ENCODE measurements at regions not wholly inside any gene's neighbourhood (a gene's known extent, or its start where the extent isn't known, plus 50 kb on each side); places are given as distances from the start of the nearest gene placed in this dataset.
"Not testable (repeated sequence)": the region's sequence is repeated elsewhere in the genome, so short reads cannot be mapped to it uniquely, and the experiment has no call there.

DNA sequence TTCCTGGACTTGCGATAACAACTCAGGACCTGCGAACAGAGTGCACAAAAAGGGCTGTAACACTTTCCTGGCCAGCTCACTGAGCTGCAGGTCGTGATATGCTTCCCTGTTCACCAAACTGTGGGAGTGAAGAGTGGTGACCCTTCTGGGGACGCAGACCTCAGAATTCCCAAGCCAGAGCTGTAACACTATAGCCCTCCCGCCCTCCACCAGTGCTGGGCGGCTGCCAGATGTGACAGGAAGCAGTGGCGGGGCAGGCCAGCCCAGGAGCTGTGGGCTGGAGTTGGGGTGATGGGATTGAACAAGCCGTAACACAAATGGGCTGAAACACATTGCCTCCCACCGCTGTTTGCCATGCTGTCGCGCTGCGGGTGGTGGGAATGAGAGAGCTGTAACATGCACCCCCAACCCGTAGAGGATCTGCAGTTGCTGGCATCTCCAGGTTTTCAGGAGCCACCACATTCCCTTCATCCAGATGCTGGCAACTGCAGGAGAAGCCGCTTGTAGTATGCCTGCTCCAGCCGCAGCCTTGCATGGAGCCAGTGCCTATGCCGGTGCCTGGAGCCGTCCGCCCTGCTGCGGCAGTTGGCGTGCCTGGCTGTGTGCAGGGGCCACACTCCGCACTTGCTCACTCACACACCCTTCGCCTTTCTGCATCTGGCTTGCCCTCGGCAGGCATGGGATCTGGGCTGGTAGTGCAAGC lies 145.8 kb downstream of the GPCPD1 start:
- intact Hi-C loops (cut with micrococcal nuclease) = no loop called here
- Mint-ChIP-seq H3K27me3 (peaks cover 42% of the 10 kb centered on the region), H3K27ac (no peak overlapping the region), H3K9me3 (ENCODE audit: insufficient read depth) (peaks cover 7% of the 10 kb centered on the region), H3K4me1 (no peaks in the 10 kb centered on the region), H3K4me3 (no peak overlapping the region)
- Histone ChIP-seq H3K4me1 (ENCODE audit: control insufficient read depth in 2 of 2, insufficient read depth in 2 of 2, low read length in 2 of 2) (no peaks in the 10 kb centered on the region), H4K20me1 (ENCODE audit: control insufficient read depth, insufficient read depth, low read length, poor library complexity, severe bottlenecking) (no peaks in the 10 kb centered on the region), H3K4me3 (ENCODE audit: control extremely low read depth in 1 of 5, extremely low read depth in 1 of 5, insufficient read depth in 1 of 5, low read depth in 2 of 5, low read length in 4 of 5) (no peak overlapping the region), H3K9ac (ENCODE audit: low read length) (no peak overlapping the region), H3K27me3 (replicated peaks in 1 of 4; ENCODE audit: control extremely low read depth in 1 of 4, control insufficient read depth in 3 of 4, insufficient read depth in 4 of 4, low read length in 3 of 4) (peaks cover 0 to 32% (median 0%) of the 10 kb centered on the region in 4 experiments), H3K36me3 (replicated peaks in 1 of 2; ENCODE audit: control extremely low read depth in 1 of 2, control insufficient read depth in 1 of 2, extremely low read depth in 1 of 2, insufficient read depth in 2 of 2, low read length in 1 of 2) (no peaks in the 10 kb centered on the region), H3K27ac (ENCODE audit: low read length in 2 of 2) (no peak overlapping the region), H3K9me3 (ENCODE audit: control extremely low read depth in 1 of 3, control insufficient read depth in 2 of 3, insufficient read depth in 1 of 3, low read length in 2 of 3) (peaks cover 0 to 16% (median 0%) of the 10 kb centered on the region in 3 donors), H3K79me2 (ENCODE audit: control insufficient read depth, insufficient read depth, low read length) (no peaks in the 10 kb centered on the region), H3K4me2 (replicated peaks; ENCODE audit: low read depth, low read length, poor library complexity, severe bottlenecking) (no peak overlapping the region), H2AFZ (ENCODE audit: insufficient read depth, low read depth, low read length, poor library complexity, severe bottlenecking) (no peak overlapping the region)
- ATAC-seq (ENCODE audit: low read depth) = no peak
- POLR2A ChIA-PET = no interaction called here
- 72% methylated on average over 20 of the region's 23 CpGs for WGBS (ENCODE audit: insufficient coverage)
- no peak for DNase-seq
- CTCF ChIA-PET = no interaction called here
- TF ChIP-seq EZH2 (IDR thresholded peaks at IDR 0.05; ENCODE audit: borderline replicate concordance, insufficient read depth, low read depth, low read length, poor library complexity, severe bottlenecking) = no peak
- TF ChIP-seq, protein P1, sequence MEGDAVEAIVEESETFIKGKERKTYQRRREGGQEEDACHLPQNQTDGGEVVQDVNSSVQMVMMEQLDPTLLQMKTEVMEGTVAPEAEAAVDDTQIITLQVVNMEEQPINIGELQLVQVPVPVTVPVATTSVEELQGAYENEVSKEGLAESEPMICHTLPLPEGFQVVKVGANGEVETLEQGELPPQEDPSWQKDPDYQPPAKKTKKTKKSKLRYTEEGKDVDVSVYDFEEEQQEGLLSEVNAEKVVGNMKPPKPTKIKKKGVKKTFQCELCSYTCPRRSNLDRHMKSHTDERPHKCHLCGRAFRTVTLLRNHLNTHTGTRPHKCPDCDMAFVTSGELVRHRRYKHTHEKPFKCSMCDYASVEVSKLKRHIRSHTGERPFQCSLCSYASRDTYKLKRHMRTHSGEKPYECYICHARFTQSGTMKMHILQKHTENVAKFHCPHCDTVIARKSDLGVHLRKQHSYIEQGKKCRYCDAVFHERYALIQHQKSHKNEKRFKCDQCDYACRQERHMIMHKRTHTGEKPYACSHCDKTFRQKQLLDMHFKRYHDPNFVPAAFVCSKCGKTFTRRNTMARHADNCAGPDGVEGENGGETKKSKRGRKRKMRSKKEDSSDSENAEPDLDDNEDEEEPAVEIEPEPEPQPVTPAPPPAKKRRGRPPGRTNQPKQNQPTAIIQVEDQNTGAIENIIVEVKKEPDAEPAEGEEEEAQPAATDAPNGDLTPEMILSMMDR (IDR thresholded peaks at IDR 0.05) = no peak

DNA sequence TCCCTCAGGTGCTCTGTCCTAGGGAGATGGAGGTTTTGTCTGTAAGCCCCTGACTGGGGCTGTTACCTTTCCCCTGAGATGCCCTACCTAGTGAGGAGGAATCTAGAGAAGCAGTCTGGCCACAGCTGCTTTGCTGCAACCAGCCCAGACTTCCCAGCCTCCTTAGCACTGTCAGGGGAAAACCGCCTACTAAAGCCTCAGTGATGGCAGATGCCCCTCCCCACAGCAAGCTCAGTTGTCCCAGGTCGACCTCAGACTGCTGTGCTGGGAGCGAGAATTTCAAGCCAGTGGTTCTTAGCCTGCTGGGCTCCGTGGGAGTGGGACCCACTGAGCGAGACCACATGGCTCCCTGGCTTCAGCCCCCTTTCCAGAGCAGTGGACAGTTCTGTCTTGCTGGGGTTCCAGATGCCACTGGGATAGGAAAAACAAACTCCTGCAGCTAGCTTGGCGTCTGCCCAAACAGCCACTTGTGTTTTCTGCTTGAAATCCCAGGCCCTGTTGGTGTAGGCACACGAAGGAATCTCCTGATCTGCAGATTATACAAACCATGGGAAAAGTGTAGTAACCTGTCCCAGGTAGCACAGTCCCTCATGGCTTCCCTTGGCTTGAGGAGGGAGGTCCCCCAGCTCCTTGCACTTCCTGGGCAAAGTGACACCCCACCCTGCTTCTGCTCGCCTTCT lies 146.4 kb upstream of the PROKR2 start:
- Histone ChIP-seq H3K27ac (ENCODE audit: low read length in 2 of 2) (no peak overlapping the region), H3K9ac (ENCODE audit: low read length) (no peak overlapping the region), H3K36me3 (replicated peaks in 1 of 2; ENCODE audit: control extremely low read depth in 1 of 2, control insufficient read depth in 1 of 2, extremely low read depth in 1 of 2, insufficient read depth in 2 of 2, low read length in 1 of 2) (no peaks in the 10 kb centered on the region), H3K79me2 (ENCODE audit: control insufficient read depth, insufficient read depth, low read length) (no peaks in the 10 kb centered on the region), H3K9me3 (ENCODE audit: control extremely low read depth in 1 of 3, control insufficient read depth in 2 of 3, insufficient read depth in 1 of 3, low read length in 2 of 3) (peaks cover 0 to 16% (median 0%) of the 10 kb centered on the region in 3 donors), H3K27me3 (replicated peaks in 1 of 4; ENCODE audit: control extremely low read depth in 1 of 4, control insufficient read depth in 3 of 4, insufficient read depth in 4 of 4, low read length in 3 of 4) (peaks cover 0 to 28% (median 0%) of the 10 kb centered on the region in 4 experiments), H3K4me1 (ENCODE audit: control insufficient read depth in 2 of 2, insufficient read depth in 2 of 2, low read length in 2 of 2) (no peaks in the 10 kb centered on the region), H3K4me3 (ENCODE audit: control extremely low read depth in 1 of 5, extremely low read depth in 1 of 5, insufficient read depth in 1 of 5, low read depth in 2 of 5, low read length in 4 of 5) (no peak overlapping the region), H2AFZ (ENCODE audit: insufficient read depth, low read depth, low read length, poor library complexity, severe bottlenecking) (no peak overlapping the region), H4K20me1 (ENCODE audit: control insufficient read depth, insufficient read depth, low read length, poor library complexity, severe bottlenecking) (no peaks in the 10 kb centered on the region), H3K4me2 (replicated peaks; ENCODE audit: low read depth, low read length, poor library complexity, severe bottlenecking) (no peak overlapping the region)
- TF ChIP-seq, protein P1 (IDR thresholded peaks at IDR 0.05) = no peak
- Mint-ChIP-seq H3K27ac (no peak overlapping the region), H3K4me3 (no peak overlapping the region), H3K4me1 (no peaks in the 10 kb centered on the region), H3K9me3 (ENCODE audit: insufficient read depth) (peaks cover 7% of the 10 kb centered on the region), H3K27me3 (peaks cover 49% of the 10 kb centered on the region)
- 86% methylated on average over 8 of the region's 8 CpGs for WGBS (ENCODE audit: insufficient coverage)
- ChIA-PET POLR2A (no interaction called here), CTCF (interaction anchor here (2.2 kb wide), 1 partner anchor 14 kb away, joined by 11 read pairs; no protein-coding TSS in a partner anchor)
- DNase-seq (no peak), ATAC-seq (ENCODE audit: low read depth) (no peak)
- intact Hi-C loops (cut with micrococcal nuclease) = no loop called here

DNA sequence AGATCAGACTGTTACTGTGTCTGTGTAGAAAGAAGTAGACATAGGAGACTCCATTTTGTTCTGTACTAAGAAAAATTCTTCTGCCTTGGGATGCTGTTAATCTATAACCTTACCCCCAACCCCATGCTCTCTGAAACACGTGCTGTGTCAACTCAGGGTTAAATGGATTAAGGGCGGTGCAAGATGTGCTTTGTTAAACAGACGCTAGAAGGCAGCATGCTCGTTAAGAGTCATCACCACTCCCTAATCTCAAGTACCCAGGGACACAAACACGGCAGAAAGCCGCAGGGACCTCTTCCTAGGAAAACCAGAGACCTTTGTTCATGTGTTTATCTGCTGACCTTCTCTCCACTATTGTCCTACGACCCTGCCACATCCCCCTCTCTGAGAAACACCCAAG lies 137.0 kb upstream of the PROKR2 start:
- CTCF ChIA-PET; H3K4me3 ChIP-seq (ENCODE audit: control extremely low read depth in 1 of 5, extremely low read depth in 1 of 5, insufficient read depth in 1 of 5, low read depth in 2 of 5, low read length in 4 of 5); H3K4me1 Mint-ChIP-seq; DNase-seq; POLR2A ChIA-PET; H3K9ac ChIP-seq (ENCODE audit: low read length); H3K27me3 ChIP-seq (replicated peaks in 1 of 4; ENCODE audit: control extremely low read depth in 1 of 4, control insufficient read depth in 3 of 4, insufficient read depth in 4 of 4, low read length in 3 of 4); intact Hi-C loops (cut with micrococcal nuclease); H3K27ac Mint-ChIP-seq; H3K9me3 ChIP-seq (ENCODE audit: control extremely low read depth in 1 of 3, control insufficient read depth in 2 of 3, insufficient read depth in 1 of 3, low read length in 2 of 3); ATAC-seq (ENCODE audit: low read depth); H4K20me1 ChIP-seq (ENCODE audit: control insufficient read depth, insufficient read depth, low read length, poor library complexity, severe bottlenecking); H3K27ac ChIP-seq (ENCODE audit: low read length in 2 of 2); H3K4me2 ChIP-seq (replicated peaks; ENCODE audit: low read depth, low read length, poor library complexity, severe bottlenecking); H3K4me1 ChIP-seq (ENCODE audit: control insufficient read depth in 2 of 2, insufficient read depth in 2 of 2, low read length in 2 of 2); H3K79me2 ChIP-seq (ENCODE audit: control insufficient read depth, insufficient read depth, low read length); H2AFZ ChIP-seq (ENCODE audit: insufficient read depth, low read depth, low read length, poor library complexity, severe bottlenecking); H3K9me3 Mint-ChIP-seq (ENCODE audit: insufficient read depth); H3K36me3 ChIP-seq (replicated peaks in 1 of 2; ENCODE audit: control extremely low read depth in 1 of 2, control insufficient read depth in 1 of 2, extremely low read depth in 1 of 2, insufficient read depth in 2 of 2, low read length in 1 of 2); H3K4me3 Mint-ChIP-seq: not testable (repeated sequence)
- no CpG with 5 or more reads among the region's 7 CpGs for WGBS (ENCODE audit: insufficient coverage)
- H3K27me3 Mint-ChIP-seq = peaks cover 12% of the 10 kb centered on the region
